ENCODE measurements at regions not wholly inside any gene's neighbourhood (a gene's known extent, or its start where the extent isn't known, plus 50 kb on each side); places are given as distances from the start of the nearest gene placed in this dataset.

GRCh38 chrX:74090049-74090448 lies 213.9 kb upstream of the ZCCHC13 start:
- TF ChIP-seq CTCF (IDR thresholded peaks at IDR 0.05): no peak
- TF ChIP-seq POLR2A (IDR thresholded peaks at IDR 0.05): no peak

All from testis (tissue), 2 donors.